GM12801 (cell line): ENCODE measurements at regions not wholly inside any gene's neighbourhood (a gene's known extent, or its start where the extent isn't known, plus 50 kb on each side); places are given as distances from the start of the nearest gene placed in this dataset.

Source experiments
- TF ChIP-seq, protein P1 (sequence below): IDR thresholded peaks from one replicate; pipeline ENCODE4 v1.5.1; 2011; ENCODE audit warnings: control low read depth; ENCODE audit not compliant: insufficient read length; ENCODE audit errors: extremely low read depth

DNA sequence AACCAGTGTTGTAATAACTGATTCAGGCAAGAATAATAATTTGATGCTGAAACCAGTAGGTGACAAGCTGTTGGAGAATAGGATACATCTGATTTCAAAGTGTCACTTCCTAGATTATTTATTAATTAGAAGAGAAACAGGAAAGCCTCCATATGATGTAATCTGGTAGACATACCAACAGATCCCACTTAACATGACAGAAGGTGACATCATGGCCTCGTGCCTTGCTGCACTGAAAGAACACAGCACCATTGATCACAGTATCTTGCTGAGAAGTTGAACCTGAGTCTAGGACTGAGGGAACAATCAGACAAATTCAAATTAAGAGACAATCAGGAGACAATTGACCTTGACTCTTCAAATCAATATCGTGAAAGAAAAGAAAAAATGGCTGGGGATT is 131.6 kb upstream of the DLGAP1 start:
- TF ChIP-seq, protein P1, sequence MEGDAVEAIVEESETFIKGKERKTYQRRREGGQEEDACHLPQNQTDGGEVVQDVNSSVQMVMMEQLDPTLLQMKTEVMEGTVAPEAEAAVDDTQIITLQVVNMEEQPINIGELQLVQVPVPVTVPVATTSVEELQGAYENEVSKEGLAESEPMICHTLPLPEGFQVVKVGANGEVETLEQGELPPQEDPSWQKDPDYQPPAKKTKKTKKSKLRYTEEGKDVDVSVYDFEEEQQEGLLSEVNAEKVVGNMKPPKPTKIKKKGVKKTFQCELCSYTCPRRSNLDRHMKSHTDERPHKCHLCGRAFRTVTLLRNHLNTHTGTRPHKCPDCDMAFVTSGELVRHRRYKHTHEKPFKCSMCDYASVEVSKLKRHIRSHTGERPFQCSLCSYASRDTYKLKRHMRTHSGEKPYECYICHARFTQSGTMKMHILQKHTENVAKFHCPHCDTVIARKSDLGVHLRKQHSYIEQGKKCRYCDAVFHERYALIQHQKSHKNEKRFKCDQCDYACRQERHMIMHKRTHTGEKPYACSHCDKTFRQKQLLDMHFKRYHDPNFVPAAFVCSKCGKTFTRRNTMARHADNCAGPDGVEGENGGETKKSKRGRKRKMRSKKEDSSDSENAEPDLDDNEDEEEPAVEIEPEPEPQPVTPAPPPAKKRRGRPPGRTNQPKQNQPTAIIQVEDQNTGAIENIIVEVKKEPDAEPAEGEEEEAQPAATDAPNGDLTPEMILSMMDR: no peak

DNA sequence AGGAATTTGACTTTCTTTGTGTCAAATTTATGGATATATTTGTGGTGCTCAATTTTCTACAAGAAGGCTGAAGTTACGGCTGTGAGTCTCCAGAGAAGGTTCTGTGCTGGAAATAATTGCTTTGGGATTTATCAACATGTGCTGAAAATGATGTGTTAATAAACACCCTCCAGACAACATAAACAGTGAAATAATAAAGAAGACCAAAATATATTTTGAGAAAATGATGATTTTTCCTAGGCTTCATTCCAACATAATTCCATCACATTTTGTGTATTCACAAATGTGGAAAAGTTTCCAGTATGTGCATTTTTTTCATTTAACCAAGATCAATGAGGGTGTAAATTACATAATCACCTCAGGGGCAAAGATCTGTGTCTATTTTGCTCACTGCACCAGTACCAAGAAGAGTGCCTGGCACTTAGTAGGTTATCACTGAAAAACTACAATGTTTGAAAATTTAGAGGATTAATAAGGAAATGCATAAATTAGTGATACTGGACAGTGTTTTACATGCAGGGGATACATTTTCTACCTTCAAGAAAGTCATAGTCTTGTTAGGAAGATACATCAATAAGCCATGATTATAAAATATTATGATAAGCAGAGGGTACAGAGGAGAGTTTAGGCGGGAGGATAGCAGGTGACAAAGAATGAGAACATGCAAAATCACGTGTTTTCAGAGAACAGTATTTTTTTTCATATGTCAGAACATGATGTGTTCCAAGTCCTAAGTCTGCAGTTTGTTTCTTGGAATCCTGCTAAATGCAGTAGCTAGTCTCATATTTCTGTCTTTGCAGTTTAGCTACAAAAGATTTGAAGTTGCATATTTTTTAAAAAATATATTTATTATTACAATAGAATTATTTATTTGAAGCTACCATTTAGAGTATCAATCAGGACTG is 127.6 kb upstream of the DLGAP1 start:
- TF ChIP-seq, protein P1: no peak

DNA sequence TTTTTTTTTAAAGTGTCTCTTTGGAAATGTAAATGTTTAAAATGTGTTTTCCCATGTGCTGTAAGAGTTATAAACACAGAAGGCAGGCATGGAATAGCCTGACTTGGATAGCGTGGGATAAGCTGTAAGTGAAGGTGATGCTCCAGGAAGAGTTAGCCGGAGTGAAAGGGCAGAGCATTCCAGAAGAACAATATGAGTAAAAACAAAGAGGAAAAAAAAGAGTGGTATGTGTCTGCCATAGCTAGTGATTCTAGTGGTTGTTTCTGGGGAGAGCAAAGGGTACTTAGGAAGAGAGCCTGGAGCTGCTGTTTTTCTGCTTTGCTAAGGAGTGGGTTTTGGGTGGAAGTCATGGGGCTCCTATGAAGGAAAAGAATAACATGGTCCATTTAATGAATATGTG is 126.9 kb upstream of the DLGAP1 start:
- TF ChIP-seq, protein P1: no peak

DNA sequence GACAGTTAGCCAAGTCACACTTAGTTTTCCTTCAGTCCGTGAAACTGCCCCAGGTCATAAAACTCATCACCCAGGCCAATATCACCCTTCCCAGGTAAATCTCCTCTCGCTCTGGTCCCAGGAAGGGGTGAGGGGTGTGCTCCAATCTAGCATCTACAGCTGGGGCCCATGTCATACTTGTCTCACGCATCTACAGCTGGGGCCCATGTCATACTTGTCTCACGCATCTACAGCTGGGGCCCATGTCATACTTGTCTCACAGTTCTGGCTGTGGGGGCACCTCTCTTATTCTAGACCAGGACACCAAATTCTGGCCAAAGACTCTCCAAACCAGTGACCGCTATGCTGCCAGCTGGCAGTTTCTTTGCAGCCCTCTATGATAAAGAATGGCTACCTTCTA is 123.3 kb upstream of the DLGAP1 start:
- TF ChIP-seq, protein P1: no peak

DNA sequence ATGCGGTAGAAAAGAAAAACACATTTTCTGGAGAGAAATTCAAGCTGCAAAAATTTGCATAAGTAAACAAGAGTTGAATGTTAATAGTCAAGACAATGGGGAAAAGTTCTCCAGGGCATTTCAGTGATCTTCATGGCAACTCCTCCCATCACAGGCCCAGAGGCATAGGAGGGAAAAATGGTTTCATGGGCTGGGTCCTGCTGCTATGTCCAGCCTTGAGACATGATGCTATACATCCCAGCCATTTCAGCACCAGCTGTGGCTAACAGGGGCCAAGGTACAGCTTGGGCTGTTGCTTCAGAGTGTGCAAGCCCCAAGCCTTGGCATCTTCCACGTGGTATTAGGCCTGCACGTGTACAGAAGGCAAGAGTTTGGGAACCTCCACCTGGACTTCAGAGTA is 118.6 kb upstream of the DLGAP1 start:
- TF ChIP-seq, protein P1: no peak

DNA sequence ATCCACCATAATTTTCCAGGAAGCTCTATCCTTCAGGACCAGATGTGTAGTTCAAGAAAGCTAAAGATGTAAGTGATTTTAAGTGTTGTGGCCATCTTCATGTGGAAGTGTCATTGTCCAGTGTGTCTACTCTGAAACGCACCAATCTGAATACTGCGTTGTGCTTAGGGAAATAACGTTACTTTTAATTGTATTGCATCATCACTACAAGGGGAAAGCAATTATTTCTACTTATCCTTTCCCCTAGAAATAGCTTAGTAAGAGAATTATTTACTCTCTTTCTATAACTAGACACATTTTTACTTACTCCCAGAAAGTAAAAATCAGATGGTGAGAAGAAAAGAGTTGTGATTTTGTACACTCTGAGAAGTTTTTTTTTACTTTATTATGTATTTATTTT is 102.4 kb upstream of the DLGAP1 start:
- TF ChIP-seq, protein P1: no peak

DNA sequence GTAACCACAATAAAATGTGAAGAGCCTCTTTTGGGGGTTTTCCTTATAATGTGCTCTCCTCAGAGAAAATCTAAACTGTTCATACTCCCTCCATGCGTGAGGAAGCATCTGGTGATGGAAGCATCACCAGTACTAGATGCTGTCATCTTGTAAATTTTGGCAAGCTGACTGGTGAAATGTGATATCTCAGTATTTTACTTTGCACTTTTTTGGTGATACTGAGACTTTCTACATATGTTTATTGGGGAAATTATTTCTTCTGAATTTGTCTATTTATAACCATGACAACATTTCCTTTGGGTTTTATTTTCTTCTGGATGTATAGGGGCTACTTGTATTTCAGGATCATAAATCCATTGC is 95.9 kb upstream of the DLGAP1 start:
- TF ChIP-seq, protein P1: no peak
